HepG2 (cell line): ENCODE measurements at regions not wholly inside any gene's neighbourhood (a gene's known extent, or its start where the extent isn't known, plus 50 kb on each side); places are given as distances from the start of the nearest gene placed in this dataset.

ENCODE experiments used
- ATAC-seq: fragments of 200-7000 bp; cut with Tn5 transposase; 3 replicates; pipeline ENCODE4 v1.9.1; 2020; ENCODE audit warnings: mild to moderate bottlenecking, moderate library complexity
- BruUV-seq: library from RNA; stranded (reverse); fragments of 400-500 nt; replicated peaks from 2 replicates; lab custom pipeline; 2021; lab: Mats Ljungman, UMichigan
- CTCF ChIA-PET: fragments of 300-600 bp; formaldehyde crosslinking; extraction: SDS; loops from one replicate; lab custom pipeline; 2021; ENCODE audit warnings: low total read pairs, inconsistent platforms, low intra/inter-chr PET ratio; lab: Yijun Ruan, JAX
- POLR2A ChIA-PET: fragments of 350-600 bp; sonication (Branson Sonifier 250); formaldehyde crosslinking; loops from one replicate; lab custom pipeline; 2020; ENCODE audit warnings: antibody characterized with exemption, inconsistent platforms; lab: Yijun Ruan, JAX
- DNase-seq: peaks from one replicate; pipeline ENCODE4 v3.0.0-alpha.2; 2015; ENCODE audit warnings: low spot score
- FAIRE-seq: peaks from 3 replicates; lab custom pipeline; 2011; peaks lifted over from hg19 to GRCh38; lab: Jason Lieb, UNC
- H2AFZ ChIP-seq: one replicate; pipeline ENCODE4 v1.6.1; 2011; ENCODE audit warnings: low read length, inconsistent platforms
- H3K27ac ChIP-seq: fragments of 300-600 bp; 3 replicates; pipeline ENCODE4 v1.8.0; 2011; ENCODE audit warnings: mixed run types, mild to moderate bottlenecking, mixed read lengths, low read length, inconsistent platforms; ENCODE audit not compliant: insufficient read depth; ENCODE audit errors: extremely low read length
- H3K27me3 ChIP-seq, 2 experiments: fragments of 200-600 bp in 1 of 2; 2 replicates in 1 of 2; 3 replicates in 1 of 2; pipeline versions ENCODE4 v1.6.0 to v1.8.0; 2011; ENCODE audit warnings: low read length in 2 of 2, mild to moderate bottlenecking in 2 of 2, moderate library complexity in 2 of 2, inconsistent platforms in 1 of 2; ENCODE audit not compliant: insufficient read depth in 2 of 2, control insufficient read depth in 1 of 2
- H3K36me3 ChIP-seq, 2 experiments: fragments of 200-600 bp in 1 of 2; replicated peaks in 1 of 2; 2 replicates in 1 of 2; 3 replicates in 1 of 2; pipeline versions ENCODE4 v1.5.1 to v1.8.0; 2011; ENCODE audit warnings: low read length in 2 of 2, inconsistent platforms in 1 of 2; ENCODE audit not compliant: insufficient read depth in 2 of 2, control insufficient read depth in 1 of 2
- H3K4me1 ChIP-seq: 2 replicates; pipeline ENCODE4 v1.5.1; 2012; ENCODE audit warnings: low read length, inconsistent platforms; ENCODE audit not compliant: insufficient read depth
- H3K4me2 ChIP-seq: 2 replicates; pipeline ENCODE4 v1.6.0; 2011; ENCODE audit warnings: low read depth, low read length, inconsistent platforms
- H3K4me3 ChIP-seq, 3 experiments: fragments of 200-600 bp in 1 of 3; sonication (generic), shearing (Covaris generic) in 1 of 3; replicated peaks in 1 of 3; 2 replicates each; pipeline ENCODE4 v1.5.1; 2011 to 2016; ENCODE audit warnings: low read length in 3 of 3, inconsistent platforms in 2 of 3, low read depth in 2 of 3, mild to moderate bottlenecking in 2 of 3, control low read depth in 1 of 3, mixed read lengths in 1 of 3; ENCODE audit not compliant: insufficient read depth in 1 of 3
- H3K79me2 ChIP-seq: one replicate; pipeline ENCODE4 v1.6.1; 2011; ENCODE audit warnings: low read length, inconsistent platforms; ENCODE audit not compliant: insufficient read depth
- H3K9ac ChIP-seq: 2 replicates; pipeline ENCODE4 v1.6.0; 2011; ENCODE audit warnings: mild to moderate bottlenecking, low read depth, low read length, inconsistent platforms; ENCODE audit not compliant: insufficient read depth
- H3K9me3 ChIP-seq: 2 replicates; pipeline ENCODE4 v1.5.1; 2012; ENCODE audit warnings: mild to moderate bottlenecking, low read length
- H4K20me1 ChIP-seq: 2 replicates; pipeline ENCODE4 v1.6.0; 2011; ENCODE audit warnings: inconsistent platforms, mild to moderate bottlenecking, low read length, moderate library complexity; ENCODE audit not compliant: insufficient read depth
- BRF2 ChIP-seq: sonication (generic); formaldehyde crosslinking; IDR thresholded peaks from 2 replicates; pipeline ENCODE4 v1.8.1; 2022; ENCODE audit warnings: mild to moderate bottlenecking, missing genetic modification reagents
- HNRNPL ChIP-seq: fragments of 200-400 bp; formaldehyde crosslinking; IDR thresholded peaks from 2 replicates; pipeline ENCODE4 v1.6.1; 2017; ENCODE audit warnings: mild to moderate bottlenecking, low read depth, low read length
- PRDM10 ChIP-seq: sonication (generic); formaldehyde crosslinking; IDR thresholded peaks from 2 replicates; pipeline ENCODE4 v1.4.0; 2020; ENCODE audit warnings: low read depth, missing genetic modification reagents
- RFXANK ChIP-seq: IDR thresholded peaks from 2 replicates; pipeline ENCODE4 v1.6.1; 2016
- SUZ12 ChIP-seq: fragments of 150-350 bp; IDR thresholded peaks from 2 replicates; pipeline ENCODE4 v1.6.1; 2014; ENCODE audit warnings: low read depth, low read length
- ZHX2 ChIP-seq, 2 experiments: sonication (generic) in 1 of 2; formaldehyde crosslinking in 1 of 2; IDR thresholded peaks; 2 replicates each; pipeline versions ENCODE4 v1.6.1 to v1.9.0; 2014 to 2022; ENCODE audit warnings: antibody characterized with exemption in 1 of 2, borderline replicate concordance in 1 of 2, inconsistent platforms in 1 of 2, low read depth in 1 of 2, missing genetic modification reagents in 1 of 2
- ZNF513 ChIP-seq: sonication (generic); formaldehyde crosslinking; conservative IDR thresholded peaks from 2 replicates; pipeline ENCODE4 v1.5.0; 2020; ENCODE audit warnings: missing genetic modification reagents
- WGBS: methylation state at CpG from one replicate; pipeline ENCODE4 v1.1.6; 2017; ENCODE audit warnings: low lambda C conversion rate; 5-methylcytosine and 5-hydroxymethylcytosine counted together
- in situ Hi-C: cut with HindIII; loops from 2 replicates; pipeline ENCODE4 v1.10.0; 2017; ENCODE audit warnings: low pct_unique_long_range_greater_than_20kb; ENCODE audit not compliant: extremely low pct_ligation_motif_present
- intact Hi-C: fragments of 100-400 bp; cut with micrococcal nuclease; formaldehyde crosslinking; loops from one replicate; pipeline ENCODE4 v1.10.0; 2022; ENCODE audit not compliant: unreplicated experiment

- H3K9me3 ChIP-seq: no peaks in the 10 kb centered on the region
- ATAC-seq: no peak
- no peaks in the 10 kb centered on the region for H3K79me2 ChIP-seq
- H3K4me1 ChIP-seq: no peaks in the 10 kb centered on the region
- BruUV-seq: no TSS peak
- H3K27ac ChIP-seq: no peak overlapping the region
- 19% methylated on average over 7 of the region's 7 CpGs for WGBS
- peak overlapping the region in 2 of 3 experiments; percentile 17 to 48; a peak in 4 of 6 replicates for H3K4me3 ChIP-seq
- ChIA-PET POLR2A (no interaction called here), CTCF (no interaction called here)
- H3K4me2 ChIP-seq: peak overlapping the region; percentile 52
- H3K36me3 ChIP-seq: no peaks in the 10 kb centered on the region
- no peaks in the 10 kb centered on the region for H4K20me1 ChIP-seq
- H2AFZ ChIP-seq: peak overlapping the region; percentile 80
- H3K9ac ChIP-seq: no peak overlapping the region
- no peak for FAIRE-seq
- no peaks in the 10 kb centered on the region for H3K27me3 ChIP-seq
- in situ Hi-C loops: no loop called here
- no peak for DNase-seq
- intact Hi-C loops: no loop called here
- TF ChIP-seq RFXANK (CRISPR knock-in tag) (no peak), ZHX2 (IDR thresholded peaks at IDR 0.05; ENCODE audit: low read depth) (no peak), ZHX2 (CRISPR knock-in tag; IDR thresholded peaks at IDR 0.05; ENCODE audit: borderline replicate concordance) (no peak), SUZ12 (no peak), BRF2 (no peak), ZNF513 (CRISPR knock-in tag) (no peak), HNRNPL (no peak), PRDM10 (CRISPR knock-in tag) (no peak)
Observed at GRCh38 chr4:147057611-147058190, 112.0 kb upstream of the TTC29 start.
